ENCODE measurements at regions not wholly inside any gene's neighbourhood (a gene's known extent, or its start where the extent isn't known, plus 50 kb on each side); places are given as distances from the start of the nearest gene placed in this dataset.

DNA sequence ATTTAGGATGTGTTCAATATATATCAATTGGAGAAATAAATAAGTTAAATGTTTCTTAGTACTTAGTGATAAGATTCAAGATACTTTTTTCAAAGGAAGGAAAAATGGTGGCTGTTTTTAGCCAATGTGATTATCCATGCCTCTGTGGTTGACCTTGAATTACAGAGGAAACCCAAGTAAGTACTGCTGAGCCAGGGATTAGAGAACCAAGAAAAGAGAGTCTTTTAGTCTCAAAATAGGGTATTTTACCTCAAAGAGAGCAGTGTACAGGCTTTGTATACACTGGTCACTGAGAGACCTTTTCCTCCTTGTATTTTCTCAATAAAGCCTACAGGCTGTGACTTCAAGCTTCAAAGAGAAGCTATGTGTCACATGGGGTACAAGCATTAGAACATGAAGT is 1075.3 kb downstream of the ADGRL3 start:
- TF ChIP-seq, protein P1, sequence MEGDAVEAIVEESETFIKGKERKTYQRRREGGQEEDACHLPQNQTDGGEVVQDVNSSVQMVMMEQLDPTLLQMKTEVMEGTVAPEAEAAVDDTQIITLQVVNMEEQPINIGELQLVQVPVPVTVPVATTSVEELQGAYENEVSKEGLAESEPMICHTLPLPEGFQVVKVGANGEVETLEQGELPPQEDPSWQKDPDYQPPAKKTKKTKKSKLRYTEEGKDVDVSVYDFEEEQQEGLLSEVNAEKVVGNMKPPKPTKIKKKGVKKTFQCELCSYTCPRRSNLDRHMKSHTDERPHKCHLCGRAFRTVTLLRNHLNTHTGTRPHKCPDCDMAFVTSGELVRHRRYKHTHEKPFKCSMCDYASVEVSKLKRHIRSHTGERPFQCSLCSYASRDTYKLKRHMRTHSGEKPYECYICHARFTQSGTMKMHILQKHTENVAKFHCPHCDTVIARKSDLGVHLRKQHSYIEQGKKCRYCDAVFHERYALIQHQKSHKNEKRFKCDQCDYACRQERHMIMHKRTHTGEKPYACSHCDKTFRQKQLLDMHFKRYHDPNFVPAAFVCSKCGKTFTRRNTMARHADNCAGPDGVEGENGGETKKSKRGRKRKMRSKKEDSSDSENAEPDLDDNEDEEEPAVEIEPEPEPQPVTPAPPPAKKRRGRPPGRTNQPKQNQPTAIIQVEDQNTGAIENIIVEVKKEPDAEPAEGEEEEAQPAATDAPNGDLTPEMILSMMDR (IDR thresholded peaks at IDR 0.05): no peak
- TF ChIP-seq POLR2A (IDR thresholded peaks at IDR 0.05): no peak

All from esophagus squamous epithelium (tissue), 4 donors.